Naive thymus-derived CD4-positive, alpha-beta T cell (primary cell): ENCODE measurements at regions not wholly inside any gene's neighbourhood (a gene's known extent, or its start where the extent isn't known, plus 50 kb on each side); places are given as distances from the start of the nearest gene placed in this dataset.

Experiments
- ATAC-seq: fragments of 150-1000 bp; cut with Tn5 transposase; 2 replicates; pipeline ENCODE4 v1.10.0; 2021; ENCODE audit warnings: mild to moderate bottlenecking, moderate library complexity
- CTCF ChIA-PET: fragments of 350-600 bp; sonication (Branson Sonifier 250); formaldehyde crosslinking; loops from one replicate; lab custom pipeline; 2021; ENCODE audit warnings: antibody characterized with exemption; lab: Charles Lee
- POLR2A ChIA-PET: fragments of 350-600 bp; sonication (Branson Sonifier 250); formaldehyde crosslinking; loops from one replicate; lab custom pipeline; 2021; ENCODE audit warnings: antibody characterized with exemption, inconsistent platforms; lab: Charles Lee
- DNase-seq, 9 donors: peaks; one replicate each; pipeline versions ENCODE4 v3.0.0 to v3.0.0-alpha.2; 2020 to 2022; ENCODE audit warnings: mixed read lengths in 1 of 9
- H3K27ac ChIP-seq: one replicate; pipeline ENCODE4 v1.7.0; 2013; ENCODE audit warnings: mild to moderate bottlenecking, low read depth, low read length, moderate library complexity
- H3K27me3 ChIP-seq, 2 donors: one replicate each; pipeline ENCODE4 v1.7.0; 2013; ENCODE audit warnings: low read length in 2 of 2, mild to moderate bottlenecking in 2 of 2, moderate library complexity in 2 of 2; ENCODE audit not compliant: control insufficient read depth in 2 of 2, insufficient read depth in 2 of 2
- H3K36me3 ChIP-seq, 3 experiments: 1 replicate in 2 of 3; 2 replicates in 1 of 3; pipeline ENCODE4 v1.7.0; 2013; ENCODE audit warnings: low read length in 3 of 3, mild to moderate bottlenecking in 3 of 3, moderate library complexity in 1 of 3; ENCODE audit not compliant: insufficient read depth in 3 of 3, control insufficient read depth in 2 of 3
- H3K4me1 ChIP-seq, 2 donors: one replicate each; pipeline ENCODE4 v1.7.0; 2013; ENCODE audit warnings: low read length in 2 of 2, mild to moderate bottlenecking in 2 of 2, moderate library complexity in 1 of 2; ENCODE audit not compliant: control insufficient read depth in 2 of 2, insufficient read depth in 2 of 2
- H3K4me3 ChIP-seq: 2 replicates; pipeline ENCODE4 v1.7.0; 2013; ENCODE audit warnings: mild to moderate bottlenecking, low read length
- H3K9me3 ChIP-seq, 3 experiments: 1 replicate in 2 of 3; 2 replicates in 1 of 3; pipeline ENCODE4 v1.7.0; 2013; ENCODE audit warnings: low read length in 3 of 3; ENCODE audit not compliant: control insufficient read depth in 2 of 3
- H3K27ac Mint-ChIP-seq, 9 donors: one replicate each; pipeline ENCODE4 v1.8.0; 2020 to 2022; ENCODE audit warnings: mixed read lengths in 9 of 9, mild to moderate bottlenecking in 8 of 9, moderate library complexity in 5 of 9, inconsistent platforms in 2 of 9
- H3K27me3 Mint-ChIP-seq, 5 donors: one replicate each; pipeline ENCODE4 v1.8.0; 2021 to 2022; ENCODE audit warnings: mixed read lengths in 5 of 5, mild to moderate bottlenecking in 1 of 5
- H3K36me3 Mint-ChIP-seq, 5 donors: one replicate each; pipeline ENCODE4 v1.8.0; 2020 to 2022; ENCODE audit warnings: mixed read lengths in 5 of 5, mild to moderate bottlenecking in 3 of 5, inconsistent platforms in 1 of 5
- H3K4me1 Mint-ChIP-seq, 7 donors: one replicate each; pipeline ENCODE4 v1.8.0; 2020 to 2022; ENCODE audit warnings: mixed read lengths in 7 of 7, mild to moderate bottlenecking in 3 of 7, inconsistent platforms in 1 of 7
- H3K4me3 Mint-ChIP-seq, 10 donors: one replicate each; pipeline ENCODE4 v1.8.0; 2020 to 2022; ENCODE audit warnings: mild to moderate bottlenecking in 10 of 10, mixed read lengths in 10 of 10, moderate library complexity in 6 of 10, inconsistent platforms in 2 of 10
- H3K9me3 Mint-ChIP-seq, 11 donors: one replicate each; pipeline ENCODE4 v1.8.0; 2020 to 2022; ENCODE audit warnings: mixed read lengths in 11 of 11, mild to moderate bottlenecking in 4 of 11, inconsistent platforms in 1 of 11, moderate library complexity in 1 of 11
- intact Hi-C, 2 donors: fragments of 100-400 bp; cut with micrococcal nuclease; formaldehyde crosslinking; loops; one replicate each; pipeline ENCODE4 v1.15.1; 2023

- ATAC-seq (no peak), DNase-seq (no peak)
- Histone ChIP-seq H3K27me3 (no peaks in the 10 kb centered on the region), H3K4me1 (no peaks in the 10 kb centered on the region), H3K4me3 (no peak overlapping the region), H3K27ac (no peak overlapping the region), H3K9me3 (no peaks in the 10 kb centered on the region), H3K36me3 (no peaks in the 10 kb centered on the region)
- Mint-ChIP-seq H3K27ac (no peak overlapping the region), H3K4me3 (no peak overlapping the region), H3K36me3 (no peaks in the 10 kb centered on the region), H3K4me1 (no peaks in the 10 kb centered on the region), H3K27me3 (no peaks in the 10 kb centered on the region), H3K9me3 (peaks cover 2 to 45% (median 11%) of the 10 kb centered on the region in 11 donors)
- intact Hi-C loops: no loop called here
- ChIA-PET CTCF (no interaction called here), POLR2A (no interaction called here)
Observed at GRCh38 chr16:64762211-64762610, 359.7 kb downstream of the CDH11 start.

DNA sequence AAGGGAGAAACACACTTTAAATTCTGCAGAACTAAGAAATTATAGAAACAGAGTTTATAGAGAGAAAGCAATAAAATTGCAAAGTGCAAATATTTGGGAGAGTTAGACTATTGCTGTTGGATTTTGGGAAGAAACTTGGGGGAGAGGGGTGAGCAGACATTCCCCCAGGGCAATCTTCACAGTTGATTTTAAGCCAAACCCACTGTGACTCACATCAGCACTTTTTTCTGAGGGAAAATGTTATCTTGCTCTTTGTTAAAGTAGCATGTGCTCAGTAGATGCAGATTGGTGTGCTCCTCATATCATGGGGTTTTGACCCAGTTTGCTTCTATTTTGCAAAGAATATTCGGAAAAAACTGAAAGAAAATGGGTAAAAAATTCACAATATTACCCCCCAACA, 367.6 kb downstream of the CDH11 start:
- no peaks in the 10 kb centered on the region for H3K4me1 ChIP-seq
- Mint-ChIP-seq H3K4me1 (no peaks in the 10 kb centered on the region), H3K36me3 (no peaks in the 10 kb centered on the region), H3K9me3 (peaks cover 0 to 28% (median 8%) of the 10 kb centered on the region in 11 donors), H3K27ac (no peak overlapping the region), H3K4me3 (no peak overlapping the region), H3K27me3 (no peaks in the 10 kb centered on the region)
- no peak overlapping the region for H3K27ac ChIP-seq
- no peaks in the 10 kb centered on the region for H3K27me3 ChIP-seq
- DNase-seq (no peak), ATAC-seq (no peak)
- H3K4me3 ChIP-seq: no peak overlapping the region
- CTCF ChIA-PET: no interaction called here
- POLR2A ChIA-PET: no interaction called here
- intact Hi-C loops: no loop called here
- no peaks in the 10 kb centered on the region for H3K36me3 ChIP-seq
- no peaks in the 10 kb centered on the region for H3K9me3 ChIP-seq

- POLR2A ChIA-PET: no interaction called here
Observed at GRCh38 chr16:64751906-64752305, 370.0 kb downstream of the CDH11 start.

DNA sequence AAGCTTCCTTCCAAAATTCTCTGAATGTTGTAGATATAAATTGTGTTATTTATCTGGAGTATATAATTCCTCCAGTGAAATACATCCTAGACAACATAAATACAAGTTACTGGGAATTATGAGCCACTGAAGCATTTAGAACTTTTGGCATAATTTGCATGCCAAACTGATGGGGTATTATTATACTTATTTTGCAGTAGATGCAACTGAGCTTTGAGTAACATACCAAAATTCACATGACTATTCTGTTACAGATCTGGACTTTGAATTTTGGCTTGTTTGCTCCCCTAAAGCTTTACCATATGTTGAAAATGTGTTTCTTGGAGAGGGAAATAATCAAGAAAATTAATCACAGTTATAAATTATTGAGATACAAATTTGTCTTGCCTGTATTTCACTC, 372.5 kb downstream of the CDH11 start:
- no peaks in the 10 kb centered on the region for H3K27me3 Mint-ChIP-seq
- no peaks in the 10 kb centered on the region for H3K27me3 ChIP-seq

More at GRCh38 chr16:64751906-64752305, 370.0 kb downstream of the CDH11 start:
- CTCF ChIA-PET: no interaction called here
- no peak overlapping the region for H3K27ac Mint-ChIP-seq
- H3K9me3 ChIP-seq: peaks cover 0 to 5% (median 0%) of the 10 kb centered on the region in 3 experiments
- intact Hi-C loops: no loop called here
- H3K9me3 Mint-ChIP-seq: peaks cover 0 to 31% (median 10%) of the 10 kb centered on the region in 11 donors
- no peak overlapping the region for H3K27ac ChIP-seq
- H3K4me3 Mint-ChIP-seq: no peak overlapping the region
- no peaks in the 10 kb centered on the region for H3K4me1 Mint-ChIP-seq
- DNase-seq: no peak
- no peak overlapping the region for H3K4me3 ChIP-seq
- H3K4me1 ChIP-seq: no peaks in the 10 kb centered on the region
- H3K27me3 ChIP-seq: no peaks in the 10 kb centered on the region
- H3K36me3 ChIP-seq: no peaks in the 10 kb centered on the region
- ATAC-seq: no peak
- H3K36me3 Mint-ChIP-seq: no peaks in the 10 kb centered on the region
- no peaks in the 10 kb centered on the region for H3K27me3 Mint-ChIP-seq

GRCh38 chr16:64745258-64745930, 376.5 kb downstream of the CDH11 start:
- Mint-ChIP-seq H3K9me3 (peaks cover 0 to 37% (median 10%) of the 10 kb centered on the region in 11 donors), H3K27me3 (no peaks in the 10 kb centered on the region), H3K4me3 (no peak overlapping the region), H3K4me1 (no peaks in the 10 kb centered on the region), H3K36me3 (no peaks in the 10 kb centered on the region), H3K27ac (no peak overlapping the region)
- Histone ChIP-seq H3K9me3 (peaks cover 0 to 5% (median 0%) of the 10 kb centered on the region in 3 experiments), H3K27me3 (no peaks in the 10 kb centered on the region), H3K4me3 (no peak overlapping the region), H3K27ac (no peak overlapping the region), H3K36me3 (no peaks in the 10 kb centered on the region), H3K4me1 (no peaks in the 10 kb centered on the region)
- CTCF ChIA-PET: no interaction called here
- DNase-seq (no peak), ATAC-seq (no peak)
- intact Hi-C loops: no loop called here
- POLR2A ChIA-PET: no interaction called here

More for the DNA sequence above, 372.5 kb downstream of the CDH11 start:
- Mint-ChIP-seq H3K27ac (no peak overlapping the region), H3K4me1 (no peaks in the 10 kb centered on the region), H3K9me3 (peaks cover 0 to 34% (median 12%) of the 10 kb centered on the region in 11 donors), H3K36me3 (no peaks in the 10 kb centered on the region), H3K4me3 (no peak overlapping the region)
- ChIA-PET CTCF (no interaction called here), POLR2A (no interaction called here)
- H3K9me3 ChIP-seq: peaks cover 0 to 5% (median 0%) of the 10 kb centered on the region in 3 experiments
- no peak for ATAC-seq
- DNase-seq: no peak
- intact Hi-C loops: no loop called here
- H3K4me3 ChIP-seq: no peak overlapping the region
- no peaks in the 10 kb centered on the region for H3K4me1 ChIP-seq
- no peaks in the 10 kb centered on the region for H3K36me3 ChIP-seq
- no peak overlapping the region for H3K27ac ChIP-seq

GRCh38 chr16:64742455-64743223, 379.2 kb downstream of the CDH11 start:
- peaks cover 0 to 32% (median 12%) of the 10 kb centered on the region in 11 donors for H3K9me3 Mint-ChIP-seq
- intact Hi-C loops: no loop called here
- Histone ChIP-seq H3K4me3 (no peak overlapping the region), H3K36me3 (no peaks in the 10 kb centered on the region), H3K27me3 (no peaks in the 10 kb centered on the region), H3K4me1 (no peaks in the 10 kb centered on the region), H3K27ac (no peak overlapping the region), H3K9me3 (no peaks in the 10 kb centered on the region)
- no peak overlapping the region for H3K27ac Mint-ChIP-seq
- ATAC-seq: no peak
- ChIA-PET CTCF (no interaction called here), POLR2A (no interaction called here)
- H3K4me1 Mint-ChIP-seq: no peaks in the 10 kb centered on the region
- H3K27me3 Mint-ChIP-seq: no peaks in the 10 kb centered on the region
- no peak overlapping the region for H3K4me3 Mint-ChIP-seq
- no peaks in the 10 kb centered on the region for H3K36me3 Mint-ChIP-seq
- no peak for DNase-seq

GRCh38 chr16:64740261-64740660, 381.6 kb downstream of the CDH11 start:
- peaks cover 5 to 23% (median 11%) of the 10 kb centered on the region in 11 donors for H3K9me3 Mint-ChIP-seq
- H3K4me3 ChIP-seq: no peak overlapping the region
- H3K36me3 ChIP-seq: no peaks in the 10 kb centered on the region
- H3K4me1 ChIP-seq: no peaks in the 10 kb centered on the region
- H3K27ac ChIP-seq: no peak overlapping the region
- H3K27me3 ChIP-seq: no peaks in the 10 kb centered on the region
- DNase-seq (no peak), ATAC-seq (no peak)
- no peaks in the 10 kb centered on the region for H3K4me1 Mint-ChIP-seq
- ChIA-PET CTCF (no interaction called here), POLR2A (no interaction called here)
- intact Hi-C loops: no loop called here
- H3K9me3 ChIP-seq: no peaks in the 10 kb centered on the region
- no peak overlapping the region for H3K27ac Mint-ChIP-seq
- H3K36me3 Mint-ChIP-seq: no peaks in the 10 kb centered on the region
- H3K27me3 Mint-ChIP-seq: no peaks in the 10 kb centered on the region
- H3K4me3 Mint-ChIP-seq: no peak overlapping the region
